K562 (cell line): ENCODE measurements at regions not wholly inside any gene's neighbourhood (a gene's known extent, or its start where the extent isn't known, plus 50 kb on each side); places are given as distances from the start of the nearest gene placed in this dataset.

ENCODE experiments used
- CBFA2T3 ChIP-seq: fragments of 450-650 bp; IDR thresholded peaks from 2 replicates; pipeline ENCODE4 v1.6.1; 2017
- CHD1 ChIP-seq: fragments of 200-600 bp; sonication (generic); IDR thresholded peaks from one replicate; pipeline ENCODE4 v1.6.1; 2012; ENCODE audit warnings: mild to moderate bottlenecking, moderate library complexity, low read length, inconsistent platforms
- CXXC5 ChIP-seq: fragments of 250-450 bp; sonication (Bioruptor Pico); IDR thresholded peaks from 2 replicates; pipeline ENCODE4 v1.8.0; 2022; ENCODE audit warnings: inconsistent platforms, mild to moderate bottlenecking, moderate library complexity
- E2F5 ChIP-seq: sonication (generic); formaldehyde crosslinking; IDR thresholded peaks from 2 replicates; pipeline ENCODE4 v1.8.0; 2022; ENCODE audit warnings: mild to moderate bottlenecking, missing genetic modification reagents
- EHMT2 ChIP-seq: fragments of 450-650 bp; IDR thresholded peaks from 2 replicates; pipeline ENCODE4 v1.6.1; 2018; ENCODE audit warnings: antibody characterized with exemption
- ETV1 ChIP-seq: fragments of 450-650 bp; conservative IDR thresholded peaks from 2 replicates; pipeline ENCODE4 v1.6.1; 2016; ENCODE audit warnings: missing genetic modification characterization, control low read depth, low read depth, missing compliant biosample characterization
- HOXB6 ChIP-seq: fragments of 250-450 bp; sonication (Bioruptor Pico); IDR thresholded peaks from 2 replicates; pipeline ENCODE4 v1.5.1; 2022; ENCODE audit warnings: mild to moderate bottlenecking, borderline replicate concordance
- MCM3 ChIP-seq: fragments of 450-650 bp; IDR thresholded peaks from 2 replicates; pipeline ENCODE4 v1.6.1; 2016
- MLX ChIP-seq, 2 experiments: fragments of 450-650 bp in 1 of 2; sonication (generic) in 1 of 2; formaldehyde crosslinking; conservative IDR thresholded peaks; 2 replicates each; pipeline versions ENCODE4 v1.4.0 to v1.8.1; 2020 to 2022; ENCODE audit warnings: mild to moderate bottlenecking in 1 of 2, missing genetic modification reagents in 1 of 2
- SIRT6 ChIP-seq: IDR thresholded peaks from one replicate; pipeline ENCODE4 v1.6.1; 2012; ENCODE audit warnings: low read depth, mild to moderate bottlenecking, control low read depth, inconsistent platforms, low read length, moderate library complexity
- SRF ChIP-seq, 2 experiments: fragments of 250-450, 450-650 bp in 1 of 2; sonication (Bioruptor Pico) in 1 of 2; sonication (generic) in 1 of 2; formaldehyde crosslinking; IDR thresholded peaks; 2 replicates each; pipeline versions ENCODE4 v1.5.0 to v1.5.1; 2020 to 2022; ENCODE audit warnings: mild to moderate bottlenecking in 1 of 2, missing genetic modification reagents in 1 of 2
- ZNF318 ChIP-seq, 2 experiments: fragments of 450-650 bp; IDR thresholded peaks; 2 replicates each; pipeline ENCODE4 v1.6.1; 2016; ENCODE audit warnings: mild to moderate bottlenecking in 2 of 2, borderline replicate concordance in 1 of 2, low read depth in 1 of 2, moderate library complexity in 1 of 2
- ZNF512 ChIP-seq: IDR thresholded peaks from 2 replicates; pipeline ENCODE4 v1.6.1; 2016; ENCODE audit warnings: missing genetic modification characterization, missing compliant biosample characterization
- ZNF695 ChIP-seq: fragments of 450-650 bp; formaldehyde crosslinking; IDR thresholded peaks from 2 replicates; pipeline ENCODE4 v1.4.0; 2020; ENCODE audit warnings: mild to moderate bottlenecking, moderate library complexity

GRCh38 chr1:5304702-5305101 is 650.3 kb downstream of the AJAP1 start (continued):
- no peak for TF ChIP-seq ZNF318 (IDR thresholded peaks at IDR 0.05; ENCODE audit: borderline replicate concordance in 1 of 2, low read depth in 1 of 2)
- TF ChIP-seq ZNF695 (CRISPR knock-in tag), result no peak
- TF ChIP-seq E2F5, result no peak
- no peak for TF ChIP-seq MCM3
- no peak for TF ChIP-seq SRF (CRISPR knock-in tag; IDR thresholded peaks at IDR 0.05)
- peak; percentile 93 for TF ChIP-seq CXXC5
- no peak for TF ChIP-seq HOXB6 (CRISPR knock-in tag)
- TF ChIP-seq EHMT2, result no peak
- no peak for TF ChIP-seq ETV1 (tag)
- peak; percentile 92 for TF ChIP-seq CBFA2T3
- TF ChIP-seq SIRT6, result no peak
- no peak for TF ChIP-seq MLX (CRISPR knock-in tag; conservative IDR thresholded peaks at IDR 0.05)
- TF ChIP-seq ZNF512 (tag), result no peak
- no peak for TF ChIP-seq CHD1
